ENCODE measurements at regions not wholly inside any gene's neighbourhood (a gene's known extent, or its start where the extent isn't known, plus 50 kb on each side); places are given as distances from the start of the nearest gene placed in this dataset.
"Not testable (repeated sequence)": the region's sequence is repeated elsewhere in the genome, so short reads cannot be mapped to it uniquely, and the experiment has no call there.

DNA sequence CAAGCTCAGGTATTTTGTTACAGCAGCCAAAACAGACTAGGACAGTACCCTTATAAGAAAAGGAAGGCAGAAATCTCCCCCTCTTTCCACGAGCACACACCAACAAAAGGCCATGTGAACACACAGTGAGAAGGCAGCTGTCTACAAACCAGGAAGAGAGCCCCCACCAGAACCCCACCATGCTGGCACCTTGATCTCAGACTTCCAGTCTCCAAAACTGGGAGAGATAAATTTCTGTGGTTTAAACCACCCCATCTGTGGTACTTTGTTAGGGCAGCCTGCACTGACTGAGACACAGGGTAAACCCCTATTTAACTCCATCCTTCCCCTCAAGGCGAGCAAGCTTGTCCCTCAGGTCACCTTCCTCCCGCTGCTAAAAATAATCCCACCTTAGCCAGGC is 475.8 kb upstream of the JARID2 start:
- ATAC-seq: no peak

DNA sequence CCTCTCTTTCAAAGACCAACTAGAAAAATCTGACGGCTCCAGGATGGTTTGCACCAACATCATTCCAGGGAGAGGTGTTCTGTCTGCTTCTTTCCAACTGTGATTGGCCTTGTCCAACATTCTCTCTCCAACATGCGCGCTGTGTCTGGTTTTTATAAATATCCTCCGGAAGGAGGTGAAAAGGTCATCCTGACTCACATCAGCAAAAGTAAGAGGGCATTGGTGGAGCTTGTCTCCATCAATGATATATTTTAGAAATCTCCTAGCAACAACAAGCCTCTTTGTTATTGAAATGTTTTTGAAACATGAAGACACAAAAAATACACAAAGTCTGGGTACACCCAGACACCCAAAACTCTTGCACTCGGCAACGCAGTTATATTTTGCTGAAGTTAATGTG is 475.3 kb upstream of the JARID2 start:
- ATAC-seq: no peak

DNA sequence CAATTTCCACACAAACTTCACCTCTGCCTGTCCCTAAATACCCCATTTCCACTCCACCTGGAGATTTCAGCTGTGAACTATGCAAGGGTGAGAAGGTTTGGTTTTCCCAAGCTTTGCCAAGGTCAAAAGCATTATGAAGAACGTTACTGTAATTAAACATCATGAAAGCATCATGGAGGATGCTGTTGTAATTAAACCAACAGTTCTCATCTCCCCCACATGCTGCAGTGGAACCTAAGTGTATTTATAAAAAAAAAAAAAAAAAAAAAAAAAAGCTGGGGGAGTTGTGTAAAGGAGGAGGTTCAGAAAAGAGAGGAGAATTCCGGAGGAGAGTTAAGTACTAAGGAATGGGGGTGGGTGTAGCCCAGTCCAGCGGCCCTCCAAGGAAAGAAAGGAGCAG is 474.9 kb upstream of the JARID2 start:
- ATAC-seq: no peak

DNA sequence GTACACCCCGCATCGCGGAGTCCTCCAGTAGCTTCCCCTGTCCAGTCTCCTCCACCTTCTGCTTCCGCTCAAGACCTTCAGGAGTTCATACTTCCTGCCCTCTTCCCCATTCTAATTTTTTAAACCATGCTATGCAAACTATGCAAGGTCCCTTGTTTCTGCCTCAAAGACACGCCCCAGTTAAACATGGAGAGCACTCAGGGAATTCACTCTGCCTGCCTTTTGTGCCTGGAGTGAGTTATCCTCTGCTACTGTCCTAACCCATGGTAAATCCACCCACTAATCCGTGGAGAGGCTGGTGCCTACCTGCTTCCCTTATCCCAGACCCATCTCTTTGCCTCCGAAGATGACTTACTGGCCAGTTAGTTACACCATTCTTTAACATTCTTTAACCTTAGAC is 473.7 kb upstream of the JARID2 start:
- ATAC-seq: no peak

DNA sequence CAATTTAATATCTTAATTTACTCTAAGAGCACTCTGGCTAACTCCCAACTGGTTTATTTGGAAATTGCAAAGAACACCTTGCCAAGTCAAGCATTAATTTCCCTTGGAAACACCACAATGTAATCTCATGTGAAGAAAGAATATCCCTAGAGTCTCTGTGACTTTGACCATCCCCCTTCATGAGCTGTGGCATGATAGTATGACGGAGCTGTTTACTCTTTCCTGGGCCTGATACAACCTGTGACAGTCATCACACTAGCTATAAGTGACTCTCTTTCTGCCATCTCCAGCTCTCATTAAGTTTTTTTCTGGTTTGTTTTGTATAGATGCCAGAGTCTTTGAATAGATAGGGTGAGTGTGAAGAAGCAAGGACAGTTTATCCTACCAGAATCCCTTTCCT is 470.3 kb upstream of the JARID2 start:
- no peak for ATAC-seq

DNA sequence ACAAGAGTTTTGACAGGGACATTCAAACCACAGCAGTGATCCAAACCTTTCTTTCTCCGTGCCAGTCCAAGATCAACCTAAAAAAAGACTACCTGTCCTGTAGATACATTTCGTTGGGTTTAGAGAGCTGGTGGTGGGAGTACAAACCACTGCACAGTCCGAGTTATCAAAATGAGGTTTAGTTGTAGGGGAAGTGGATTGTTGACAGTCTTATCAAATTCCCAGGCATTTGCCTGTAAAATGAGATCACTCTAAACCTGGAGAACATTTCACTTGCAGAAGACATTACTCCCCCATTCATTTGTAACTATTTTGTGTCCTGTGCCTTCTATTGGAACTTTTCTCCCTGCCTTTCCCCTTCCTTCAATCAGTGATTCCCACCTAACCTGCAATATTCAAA is 469.6 kb upstream of the JARID2 start:
- ATAC-seq: no peak

- ATAC-seq: no peak
These were observed 463.9 kb upstream of the JARID2 start for GRCh38 chr6:14781772-14782525.

GRCh38 chr6:14782921-14783464 is 462.9 kb upstream of the JARID2 start:
- ATAC-seq: not testable (repeated sequence)

DNA sequence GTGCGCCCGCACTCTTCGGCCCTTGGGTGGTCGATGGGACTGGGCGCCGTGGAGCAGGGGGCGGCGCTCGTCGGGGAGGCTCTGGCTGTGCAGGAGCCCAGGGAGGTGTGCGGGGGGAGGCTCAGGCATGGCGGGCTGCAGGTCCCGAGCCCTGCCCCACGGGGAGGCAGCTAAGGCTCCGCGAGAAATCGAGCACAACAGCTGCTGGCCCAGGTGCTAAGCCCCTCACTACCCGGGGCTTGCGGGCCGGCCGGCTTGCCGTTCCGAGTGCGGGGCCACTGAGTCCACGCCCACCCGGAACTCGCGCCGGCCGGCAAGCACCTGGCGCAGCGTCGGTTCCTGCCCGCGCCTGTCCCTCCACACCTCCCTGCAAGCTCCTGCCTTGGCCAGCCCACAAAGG is 462.3 kb upstream of the JARID2 start:
- ATAC-seq: no peak

GRCh38 chr6:14784596-14785492 is 461.0 kb upstream of the JARID2 start:
- ATAC-seq: peak; percentile 70

DNA sequence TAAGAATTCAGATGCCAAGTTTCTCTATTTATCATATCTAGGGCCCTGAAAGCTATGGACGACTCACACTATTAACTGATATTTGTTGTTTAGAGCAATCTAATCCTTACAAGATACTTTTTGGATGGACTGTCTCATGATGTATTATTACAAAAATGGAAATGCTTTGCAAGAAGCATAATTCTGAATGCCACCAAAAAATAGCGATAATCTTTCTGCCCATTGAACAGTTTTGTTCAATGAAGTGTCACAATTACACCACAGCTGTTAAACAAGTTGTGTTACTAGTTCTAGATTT is 460.4 kb upstream of the JARID2 start:
- no peak for ATAC-seq

GRCh38 chr6:14786008-14786407 is 459.9 kb upstream of the JARID2 start:
- no peak for ATAC-seq

DNA sequence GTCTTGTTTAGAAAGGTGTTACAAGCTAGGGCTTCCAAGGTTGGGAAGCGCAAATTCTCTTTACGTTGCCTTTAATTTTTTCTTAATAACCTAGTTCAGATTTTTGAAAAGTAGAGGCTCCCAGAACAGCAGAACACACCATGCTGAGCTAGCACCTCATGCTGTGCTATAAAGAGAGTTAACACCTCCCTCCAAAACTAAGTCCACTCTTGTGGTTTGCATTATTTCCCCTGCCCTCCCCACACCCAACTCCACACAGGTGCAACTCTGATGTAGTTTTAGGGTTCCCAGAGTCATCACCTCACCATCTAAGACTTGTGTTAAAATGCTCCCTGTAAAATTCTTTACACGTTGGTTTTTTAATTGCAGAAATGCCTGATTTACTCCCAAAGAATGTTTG is 459.4 kb upstream of the JARID2 start:
- no peak for ATAC-seq

DNA sequence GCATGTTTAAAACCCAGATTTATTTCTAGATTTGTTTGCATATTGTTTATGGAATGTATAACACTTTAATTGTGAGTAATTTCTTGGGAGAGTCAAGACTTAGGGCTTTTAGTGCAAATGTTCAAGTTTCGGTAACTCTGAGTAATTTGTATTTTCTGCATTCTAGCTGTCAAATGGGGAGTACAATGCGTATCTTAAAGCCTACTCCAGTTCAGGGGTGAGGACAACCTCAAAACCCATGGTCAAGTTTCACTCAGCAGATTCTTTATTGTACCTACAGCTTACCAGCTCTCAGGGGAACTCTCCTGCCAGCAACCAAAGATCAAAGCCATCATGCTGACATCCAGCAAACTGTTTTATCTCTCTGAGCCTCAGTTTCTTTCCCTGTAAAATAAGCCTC is 458.6 kb upstream of the JARID2 start:
- ATAC-seq: no peak

DNA sequence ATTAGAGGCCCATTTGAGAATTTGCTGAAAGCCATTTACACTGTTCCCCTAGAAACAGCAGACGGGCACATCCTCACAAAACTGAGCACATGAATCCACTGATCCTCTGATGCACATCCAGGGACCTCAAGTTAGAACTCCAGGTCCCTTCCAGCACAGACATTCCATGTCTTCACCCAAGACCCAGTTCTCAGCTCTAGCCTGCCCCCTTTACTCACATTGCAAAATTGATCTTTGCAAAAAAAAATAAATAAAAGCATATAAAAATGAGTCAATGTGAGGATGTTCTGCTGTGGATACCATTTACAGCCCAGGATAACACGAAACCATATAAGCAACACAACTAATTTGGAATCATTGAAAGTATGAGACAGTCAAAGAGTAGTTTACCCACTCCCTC is 458.2 kb upstream of the JARID2 start:
- ATAC-seq: no peak

GRCh38 chr6:14789996-14790395 is 455.9 kb upstream of the JARID2 start:
- ATAC-seq: no peak

DNA sequence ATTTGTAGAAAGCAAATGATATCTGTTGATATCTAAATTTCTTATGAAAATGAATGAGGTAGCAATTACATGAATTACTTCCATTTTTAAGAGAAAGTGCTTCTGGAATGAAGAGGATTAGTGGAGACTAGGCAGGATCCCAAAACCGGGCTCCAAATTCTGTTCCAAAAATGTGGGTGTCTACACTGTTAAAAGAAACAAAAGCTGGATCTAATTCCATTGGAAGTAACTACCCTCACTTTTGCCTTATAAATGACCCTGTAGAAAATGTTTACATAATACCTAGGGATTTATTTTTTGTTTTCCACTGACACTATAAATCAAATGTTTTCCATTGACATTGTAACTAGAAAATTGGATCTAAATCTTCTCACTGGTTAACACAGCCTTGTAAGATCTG is 454.9 kb upstream of the JARID2 start:
- no peak for ATAC-seq

DNA sequence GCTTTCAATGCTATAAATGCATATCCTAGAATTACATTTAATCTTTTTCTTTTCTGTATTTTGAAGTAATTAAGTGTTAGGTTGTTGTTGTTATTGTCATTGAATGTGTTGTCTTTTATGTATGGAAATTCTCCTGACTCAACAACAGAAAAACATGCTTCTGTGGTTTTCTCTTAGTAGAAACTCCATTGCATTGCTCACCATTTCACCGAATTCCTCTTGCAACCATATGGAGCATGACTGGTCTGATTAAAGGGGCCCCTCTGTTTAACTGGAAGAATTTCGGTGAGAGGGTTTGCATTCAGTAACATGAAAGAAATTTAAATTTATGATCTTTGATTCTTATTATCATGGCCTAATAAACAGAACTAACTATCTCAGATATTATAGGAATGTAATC is 454.3 kb upstream of the JARID2 start:
- ATAC-seq: no peak

- no peak for ATAC-seq
These were observed 453.5 kb upstream of the JARID2 start for GRCh38 chr6:14792118-14792955.

- no peak for ATAC-seq
These were observed 450.4 kb upstream of the JARID2 start for GRCh38 chr6:14795451-14795850.

DNA sequence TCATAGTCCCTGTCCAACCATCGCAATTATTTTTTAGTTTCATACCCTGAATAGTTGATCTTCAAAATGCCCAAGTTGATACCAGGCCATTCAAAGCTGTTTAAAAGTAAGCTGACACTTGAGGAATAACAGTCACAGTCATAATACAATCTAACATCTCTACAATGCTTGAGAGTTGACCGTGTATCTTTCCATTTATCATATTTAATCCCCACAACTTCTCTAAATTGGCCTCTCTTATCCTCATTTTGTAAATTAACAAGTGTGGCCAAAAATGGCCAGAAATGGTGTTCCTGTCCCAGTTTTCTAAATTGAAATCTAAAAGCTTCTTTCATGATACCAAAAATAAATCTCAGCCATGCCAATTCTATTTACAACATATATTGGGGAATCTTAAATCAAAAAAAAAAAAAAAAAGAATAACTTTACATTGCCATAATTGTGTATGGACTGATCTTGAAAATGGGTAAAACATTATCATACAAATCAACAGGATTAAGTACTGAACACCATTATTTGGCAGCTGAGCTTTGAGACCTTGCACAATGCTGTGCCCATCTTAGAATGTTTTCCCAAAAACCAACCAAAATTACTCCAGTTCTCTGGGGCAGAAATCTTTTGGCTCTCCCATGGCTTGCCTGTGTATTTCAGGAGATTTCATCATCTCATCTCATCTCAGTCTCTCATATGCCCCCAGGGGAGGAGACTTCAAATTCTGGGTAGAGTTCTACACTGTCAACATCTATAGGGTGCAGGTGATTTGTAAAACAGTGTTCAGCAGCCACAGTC is 448.7 kb upstream of the JARID2 start:
- ATAC-seq: no peak

- no peak for ATAC-seq
These were observed 447.8 kb upstream of the JARID2 start for GRCh38 chr6:14797875-14798593.

All from esophagus mucosa (tissue), 1 donor.